ENCODE measurements at regions not wholly inside any gene's neighbourhood (a gene's known extent, or its start where the extent isn't known, plus 50 kb on each side); places are given as distances from the start of the nearest gene placed in this dataset.

DNA sequence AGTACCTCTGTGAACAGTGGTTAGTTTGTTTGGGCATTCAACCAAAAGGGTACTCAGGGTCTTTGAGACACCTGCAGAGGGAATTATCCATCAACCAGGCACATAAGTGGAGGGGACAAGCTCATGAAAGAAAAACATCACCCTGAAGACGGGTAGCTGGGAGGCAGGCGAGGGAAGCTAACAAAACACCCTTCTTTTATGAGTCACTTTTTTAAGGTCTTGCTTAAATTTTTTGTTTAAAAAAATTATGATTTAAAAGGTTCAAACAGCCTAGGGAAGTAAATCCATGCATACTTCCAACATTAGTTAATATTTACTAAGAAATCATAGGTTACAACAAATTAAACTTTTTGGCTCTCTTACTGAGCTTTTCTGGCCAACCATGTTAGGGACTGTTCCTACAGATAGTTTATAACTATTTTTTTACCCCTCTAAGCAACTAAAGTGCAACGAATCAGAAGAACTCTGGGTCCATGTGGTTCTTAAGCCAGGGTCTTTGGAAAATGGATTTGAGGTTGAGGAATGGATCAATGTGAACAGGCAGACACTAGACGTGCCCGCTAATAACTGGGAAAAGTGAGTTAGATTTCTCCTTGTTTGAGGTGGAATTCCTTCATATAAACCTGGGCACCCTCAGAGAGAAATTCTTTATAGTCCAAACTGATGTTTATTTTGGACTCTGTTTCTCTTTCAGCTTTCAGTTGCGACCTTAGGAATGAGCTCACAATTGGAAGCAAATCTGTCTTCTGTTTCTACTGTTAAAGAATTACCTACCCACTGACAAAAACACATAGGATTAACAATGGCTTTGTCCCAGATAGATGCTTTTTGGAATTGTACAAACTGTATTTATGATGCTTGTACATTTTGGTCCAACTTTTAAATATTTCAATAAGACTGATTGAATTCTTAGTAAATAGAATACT lies 123.0 kb downstream of the LYPLAL1 start:
- TF ChIP-seq TCF12 (IDR thresholded peaks at IDR 0.05; ENCODE audit: low read depth, low read length) (no peak), CTCF (IDR thresholded peaks at IDR 0.05; ENCODE audit: control extremely low read depth in 1 of 3, insufficient read depth in 1 of 3, low read depth in 1 of 3, low read length in 3 of 3) (no peak), SIRT6 (IDR thresholded peaks at IDR 0.05; ENCODE audit: low read length) (no peak), MAX (IDR thresholded peaks at IDR 0.05) (no peak), CHD1 (IDR thresholded peaks at IDR 0.05; ENCODE audit: low read depth, low read length) (no peak), POLR2A (IDR thresholded peaks at IDR 0.05; ENCODE audit: control extremely low read depth in 1 of 2, low read depth in 2 of 2, low read length in 2 of 2) (no peak), EGR1 (IDR thresholded peaks at IDR 0.05; ENCODE audit: borderline replicate concordance, low read depth, low read length) (no peak), JUND (IDR thresholded peaks at IDR 0.05; ENCODE audit: low read length) (no peak), ATF2 (IDR thresholded peaks at IDR 0.05; ENCODE audit: low read length) (no peak), EZH2 (IDR thresholded peaks at IDR 0.05; ENCODE audit: low read depth, low read length, severe bottlenecking) (no peak), CREB1 (IDR thresholded peaks at IDR 0.05) (no peak), HDAC6 (IDR thresholded peaks at IDR 0.05; ENCODE audit: low read depth, low read length) (no peak)
